GM18868 (cell line): ENCODE measurements at regions not wholly inside any gene's neighbourhood (a gene's known extent, or its start where the extent isn't known, plus 50 kb on each side); places are given as distances from the start of the nearest gene placed in this dataset.
"Not testable (repeated sequence)": the region's sequence is repeated elsewhere in the genome, so short reads cannot be mapped to it uniquely, and the experiment has no call there.

Experiments
- ATAC-seq: cut with Tn5 transposase; IDR thresholded peaks from one replicate; pipeline ENCODE4 v1.9.1; 2021; ENCODE audit warnings: mild to moderate bottlenecking, moderate library complexity; ENCODE audit not compliant: unreplicated experiment

DNA sequence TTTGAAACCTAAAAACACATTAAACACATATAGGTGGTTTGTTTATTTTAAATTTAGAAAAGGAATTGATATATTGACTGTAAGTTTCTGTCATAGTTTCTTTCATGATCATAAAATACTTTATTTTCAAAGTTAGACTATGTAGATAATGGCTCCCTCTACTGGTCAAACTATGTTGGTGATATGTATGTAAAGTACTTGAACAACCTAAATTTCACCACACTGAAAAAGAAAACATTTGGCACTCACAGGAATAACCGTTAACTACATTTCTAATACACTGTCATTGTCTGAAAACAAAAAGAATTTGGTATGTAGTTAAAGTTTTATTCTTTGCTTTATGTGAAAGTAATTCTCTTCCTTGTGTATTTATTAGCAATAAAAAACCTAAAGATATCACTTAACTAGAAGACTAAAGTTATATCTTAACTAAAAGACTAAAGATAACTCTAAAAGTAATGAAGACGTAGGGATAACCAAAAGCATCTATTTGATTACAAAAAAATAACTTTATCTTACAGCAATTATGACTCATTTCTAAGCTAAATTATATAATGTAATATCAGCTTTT is 427.5 kb downstream of the VGLL3 start:
- peak; percentile 77 for ATAC-seq

DNA sequence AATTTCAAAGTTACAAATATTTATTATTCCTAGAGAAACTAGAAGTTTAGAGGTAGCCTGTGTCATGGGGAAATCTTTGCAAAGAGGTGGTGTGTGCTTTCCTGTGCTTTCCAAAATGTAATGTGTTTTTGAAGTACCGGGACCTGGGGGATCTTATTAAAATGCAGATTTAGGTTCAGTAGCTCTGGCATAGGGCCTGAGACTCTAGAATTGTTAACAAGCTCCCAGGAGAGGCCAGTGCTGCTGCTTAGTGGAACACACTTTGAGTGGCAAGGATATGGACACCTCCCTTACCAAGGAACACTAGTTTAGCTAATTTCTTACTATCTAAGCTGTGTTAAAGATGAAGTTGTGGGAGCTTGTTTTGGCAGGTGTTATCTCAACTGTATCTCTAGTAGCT is 428.9 kb downstream of the VGLL3 start:
- ATAC-seq = no peak

DNA sequence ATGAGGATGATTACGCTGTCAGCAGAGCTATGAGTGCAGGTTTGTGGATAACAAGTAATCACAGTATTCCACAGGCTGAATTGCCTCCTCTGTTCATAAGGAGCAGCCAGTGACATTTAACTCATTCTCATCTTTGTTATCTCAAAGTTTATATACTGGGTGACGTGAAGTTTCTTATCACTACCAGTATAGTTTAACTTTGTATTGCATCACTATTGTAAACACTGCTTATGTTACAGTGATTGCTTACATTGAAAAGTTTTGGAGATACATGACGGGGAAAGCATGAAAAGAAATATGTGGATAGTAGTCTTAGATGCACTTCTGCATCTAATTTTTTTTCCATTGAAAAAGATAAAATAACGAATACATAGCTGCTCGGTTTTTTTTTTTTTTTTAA is 429.7 kb downstream of the VGLL3 start:
- ATAC-seq = no peak

DNA sequence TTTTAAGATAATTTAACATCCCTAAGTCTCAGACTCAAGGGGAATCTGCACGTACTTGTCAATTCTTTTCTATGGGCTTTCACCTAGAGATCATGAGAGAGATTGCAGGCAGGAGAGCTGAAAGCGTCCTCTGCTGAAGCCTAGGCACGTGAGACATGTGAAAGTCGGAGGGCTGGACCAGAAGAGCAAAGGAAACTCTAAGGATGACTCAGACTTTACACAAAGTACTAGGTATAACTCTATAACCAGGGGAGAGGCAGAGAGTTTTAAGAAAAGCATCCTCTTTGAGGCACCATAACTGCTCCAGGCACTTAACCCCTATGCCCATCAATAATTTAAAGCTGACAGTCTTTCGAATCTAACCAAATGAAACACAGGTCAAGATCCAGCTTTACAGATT is 436.6 kb downstream of the VGLL3 start:
- ATAC-seq = no peak

DNA sequence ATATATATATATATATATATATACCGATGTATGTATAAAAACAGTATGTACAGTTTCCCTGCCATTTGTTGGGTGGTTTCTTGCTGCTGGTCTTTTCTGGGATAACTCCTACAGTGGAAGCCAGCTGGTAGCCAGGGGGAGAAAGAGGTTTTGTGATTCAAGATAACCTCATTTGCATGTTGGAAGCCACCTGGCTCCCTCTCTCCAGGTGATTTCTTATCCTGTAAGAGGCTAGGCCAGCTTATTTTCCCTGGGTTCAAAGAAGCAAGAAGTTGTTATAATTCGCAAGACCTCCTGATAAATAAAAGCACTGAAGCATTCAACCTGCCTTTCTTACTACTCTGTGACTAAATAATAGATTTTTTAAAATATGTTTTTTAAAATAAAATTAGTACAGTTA is 443.3 kb downstream of the VGLL3 start:
- no peak for ATAC-seq

DNA sequence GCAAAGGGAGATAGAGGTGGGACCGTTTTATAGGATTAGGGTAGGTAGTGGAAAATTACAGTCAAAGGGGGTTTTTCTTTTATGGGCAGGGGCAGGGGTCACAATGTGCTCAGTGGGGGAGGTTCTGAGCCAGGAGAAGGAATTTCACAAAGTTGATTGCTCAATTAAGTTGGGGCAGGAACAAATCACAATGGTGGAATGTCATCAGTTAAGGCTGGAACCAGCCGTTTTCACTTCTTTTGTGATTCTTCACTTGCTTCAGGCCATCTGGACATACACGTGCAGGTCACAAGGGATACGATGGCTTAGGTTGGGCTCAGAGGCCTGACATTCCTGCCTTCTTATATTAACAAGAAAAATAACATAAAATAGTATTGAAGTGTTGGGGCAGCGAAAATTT is 453.8 kb downstream of the VGLL3 start:
- ATAC-seq = no peak

DNA sequence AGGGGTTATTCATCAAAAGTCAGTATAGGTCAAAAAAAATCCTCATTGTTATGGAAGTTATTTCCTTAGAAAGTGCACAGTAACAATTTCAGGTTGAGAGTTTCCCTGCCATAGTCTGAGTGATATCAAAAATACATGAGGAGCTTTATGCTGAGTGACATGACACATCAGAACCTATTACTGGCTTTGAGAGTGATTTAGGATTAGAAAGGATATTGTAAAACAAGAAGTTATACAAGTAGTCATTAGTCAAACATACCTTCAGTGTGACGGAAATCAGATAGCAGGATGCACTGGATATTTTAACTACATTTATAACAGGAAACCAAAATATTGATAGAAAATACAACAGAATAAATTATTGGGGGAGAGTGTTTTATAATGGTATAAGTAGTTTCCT is 471.1 kb downstream of the VGLL3 start:
- ATAC-seq = no peak

DNA sequence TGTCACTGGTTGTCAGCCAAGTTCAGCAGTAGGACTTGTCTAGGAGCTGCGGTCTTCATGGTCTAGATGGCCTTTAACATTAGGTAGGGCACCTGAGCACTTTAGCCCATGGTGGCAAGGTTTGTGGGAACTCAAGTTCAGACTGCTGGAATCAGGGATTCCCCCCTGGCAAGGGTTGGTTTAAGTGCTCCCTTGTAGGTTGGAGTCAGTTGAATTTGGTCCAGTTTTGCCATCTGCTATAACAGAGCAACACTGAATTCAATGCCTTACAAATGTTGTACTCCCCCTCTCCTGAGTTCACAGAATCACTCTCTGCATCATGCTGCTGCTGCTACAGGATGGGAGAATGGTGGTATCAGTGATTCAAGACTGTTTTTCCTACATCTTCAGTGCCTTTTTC is 509.3 kb downstream of the VGLL3 start:
- ATAC-seq = no peak

DNA sequence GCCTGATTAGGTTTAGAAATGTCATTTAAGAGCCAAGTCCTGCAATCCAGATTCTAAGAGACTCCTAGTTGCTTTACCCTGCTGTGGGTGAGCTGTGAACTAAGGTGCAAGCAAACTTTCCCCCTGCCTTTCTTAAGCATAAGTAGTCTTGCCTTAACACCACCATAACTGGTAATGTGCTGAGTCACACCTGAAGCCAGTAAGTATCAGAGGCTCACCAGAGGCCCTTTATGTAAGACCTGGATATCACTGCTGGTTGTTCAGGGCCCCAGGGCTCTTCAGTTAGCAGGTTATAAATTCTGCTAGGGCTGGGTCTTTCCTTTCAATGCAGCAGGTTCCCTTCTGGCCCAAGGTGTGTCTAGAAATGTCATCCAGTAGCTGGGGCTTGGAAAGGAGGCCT is 509.9 kb downstream of the VGLL3 start:
- ATAC-seq = no peak

DNA sequence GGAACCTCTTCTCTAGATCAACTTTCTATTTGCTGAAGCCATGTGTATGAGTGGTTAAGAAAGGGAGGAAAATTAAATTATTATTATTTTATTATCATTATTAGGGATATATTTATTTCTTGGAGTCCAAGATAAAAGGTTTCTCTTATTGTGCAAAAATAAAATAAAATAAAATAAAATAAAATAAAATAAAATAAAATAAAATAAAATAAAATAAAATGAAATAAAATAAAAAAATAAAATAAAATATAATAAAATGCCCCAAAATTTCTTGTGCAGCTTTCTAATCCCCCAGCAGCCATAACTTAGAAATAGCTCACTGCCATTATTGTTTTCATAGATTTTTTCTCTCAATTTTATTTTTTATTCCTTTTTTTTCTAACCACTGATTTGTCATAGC is 526.8 kb downstream of the VGLL3 start:
- no peak for ATAC-seq

DNA sequence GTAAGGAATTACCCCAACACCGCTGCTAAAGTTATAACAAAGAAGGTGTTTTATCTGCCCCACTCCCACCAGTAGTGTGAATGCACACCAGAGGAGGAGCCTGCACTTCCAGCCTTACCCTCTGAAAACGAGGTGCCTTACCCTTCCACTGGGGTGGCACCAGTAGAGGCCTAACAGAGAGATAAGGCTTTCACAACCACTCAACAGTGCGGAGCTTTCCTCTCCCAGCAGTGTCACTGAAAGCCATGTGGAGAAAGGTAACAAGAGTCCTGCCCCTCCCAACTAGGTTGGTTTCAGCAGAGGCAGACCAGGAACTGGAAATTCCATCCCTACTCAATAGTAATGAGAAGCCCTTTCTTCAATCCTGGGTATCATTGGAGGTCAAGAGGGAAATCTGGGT is 539.2 kb downstream of the VGLL3 start:
- ATAC-seq = no peak

DNA sequence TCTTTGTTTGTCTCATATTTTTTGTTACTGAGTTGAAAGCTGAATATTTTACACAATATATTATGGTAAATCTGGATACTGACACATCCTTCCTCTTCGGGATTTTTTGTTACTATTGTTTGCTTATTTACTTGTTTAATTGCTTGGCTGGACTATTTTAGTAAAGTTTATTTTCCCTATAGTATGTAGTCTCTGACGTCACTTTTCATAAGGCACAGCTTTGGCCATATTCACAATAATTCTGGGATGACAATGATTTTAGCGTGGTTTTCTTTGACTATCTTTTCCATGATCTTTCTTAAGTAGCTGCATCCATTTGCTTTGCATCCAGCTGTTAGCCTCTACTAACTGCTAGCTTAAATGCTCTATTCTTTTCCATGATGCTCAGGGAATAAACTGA is 552.4 kb downstream of the VGLL3 start:
- ATAC-seq = no peak

DNA sequence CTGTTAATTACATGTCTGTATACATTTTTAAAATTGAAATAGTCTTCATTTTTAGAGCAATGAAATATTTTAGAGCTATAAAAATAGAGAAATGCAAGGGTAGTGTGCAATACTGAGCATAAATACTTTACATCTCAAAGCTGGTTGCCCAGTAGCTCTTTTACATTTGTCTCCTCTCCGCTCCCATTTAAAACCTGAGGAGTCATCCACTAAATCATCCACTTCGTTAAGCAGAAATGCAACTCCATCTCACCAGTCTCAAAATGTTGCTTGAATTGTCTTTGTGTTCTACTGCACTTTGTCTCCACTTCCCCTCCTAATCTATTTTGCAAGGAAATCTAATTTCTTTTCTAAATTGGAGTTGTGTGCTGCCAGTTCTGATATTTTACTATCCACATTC is 563.6 kb downstream of the VGLL3 start:
- ATAC-seq = no peak

DNA sequence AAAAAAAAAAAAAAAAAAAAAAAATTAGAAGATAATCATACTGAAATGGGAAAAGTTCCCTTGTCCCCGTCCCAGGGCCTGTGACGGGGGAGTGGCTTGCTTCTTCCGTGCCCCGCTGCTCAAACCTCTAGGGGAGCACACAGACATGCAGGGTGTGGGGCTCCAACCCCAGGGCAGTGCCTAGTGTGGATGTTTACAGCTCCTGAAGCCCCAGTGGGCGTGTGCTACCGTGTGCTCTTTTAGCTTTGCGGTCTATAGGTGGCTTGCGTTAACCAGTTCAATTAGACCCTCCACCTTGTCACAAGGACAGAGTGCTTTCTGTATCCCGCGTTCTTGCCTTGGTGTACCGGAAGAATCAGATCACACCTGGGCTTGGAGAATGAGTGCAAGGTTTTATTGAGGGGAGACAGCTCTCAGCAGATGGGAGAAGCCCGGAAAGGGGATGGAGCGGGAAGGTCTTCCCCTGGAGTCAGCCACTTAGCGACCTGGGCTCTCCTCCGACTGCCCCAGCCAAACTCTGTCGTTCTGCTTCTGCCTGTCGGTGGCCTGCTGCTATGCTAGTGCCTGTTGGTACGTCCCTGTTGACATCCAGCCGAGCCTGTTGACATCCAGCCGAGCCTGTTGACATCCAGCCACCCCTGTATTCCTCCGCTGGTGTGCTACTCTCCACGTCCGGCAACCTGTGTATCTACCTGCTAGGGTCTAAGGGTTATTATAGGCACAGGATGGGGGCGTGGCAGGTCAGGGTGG is 569.8 kb downstream of the VGLL3 start:
- no peak for ATAC-seq

DNA sequence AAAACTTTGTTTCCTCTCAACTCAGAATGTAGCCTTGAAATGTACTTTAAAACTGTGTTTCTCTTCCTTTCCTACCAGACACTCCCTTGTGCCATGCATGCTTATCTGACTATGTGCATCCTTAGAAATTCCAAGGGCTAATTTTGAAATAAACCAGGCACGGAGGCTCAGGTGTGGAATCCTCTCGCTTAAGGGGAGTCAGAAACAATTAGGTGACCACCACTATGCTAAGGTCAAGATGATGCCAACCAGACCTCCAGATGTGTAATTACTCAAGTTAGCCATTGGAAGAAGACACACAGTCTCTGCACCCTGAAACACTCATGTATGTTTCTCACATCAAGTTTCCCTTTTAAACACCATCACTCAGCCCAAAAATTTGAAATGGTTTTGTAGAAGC is 572.1 kb downstream of the VGLL3 start:
- ATAC-seq = no peak

DNA sequence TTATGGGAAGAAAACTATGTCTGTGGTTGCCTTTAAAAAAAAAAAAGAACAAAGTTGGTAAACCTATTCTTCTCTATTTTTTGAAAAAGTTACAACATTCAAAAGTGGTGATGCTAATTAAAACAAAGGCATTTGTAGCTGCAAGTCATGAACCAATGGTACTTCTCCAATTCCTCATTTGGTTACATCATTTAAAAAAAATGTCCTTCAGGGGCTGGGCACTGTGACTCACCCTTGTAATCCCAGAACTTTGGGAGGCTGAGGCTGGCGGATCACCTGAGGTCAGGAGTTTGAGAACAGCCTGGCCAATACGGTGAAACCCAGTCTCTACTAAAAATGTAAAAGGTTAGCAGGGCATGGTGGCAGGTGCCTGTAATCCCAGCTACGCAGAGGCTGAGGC is 574.6 kb downstream of the VGLL3 start:
- no peak for ATAC-seq

DNA sequence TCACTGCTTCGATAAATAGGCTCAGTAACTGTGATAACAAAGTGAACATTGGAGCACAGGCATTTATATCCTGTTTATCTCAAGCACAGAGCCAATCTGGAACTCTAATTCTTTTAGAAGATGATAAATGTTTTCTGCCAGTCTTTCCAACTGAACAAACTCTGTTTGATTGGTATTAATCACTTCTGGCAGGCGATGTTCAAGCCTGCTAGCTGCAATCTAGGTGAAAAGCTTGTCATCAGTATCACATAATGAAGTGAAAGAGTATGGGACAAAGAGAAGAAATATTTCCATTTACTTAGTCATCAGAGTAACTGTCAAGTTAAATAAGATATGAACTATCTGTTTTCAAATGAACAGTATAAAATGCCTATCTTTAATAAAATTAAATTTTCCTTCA is 577.3 kb downstream of the VGLL3 start:
- ATAC-seq = no peak

DNA sequence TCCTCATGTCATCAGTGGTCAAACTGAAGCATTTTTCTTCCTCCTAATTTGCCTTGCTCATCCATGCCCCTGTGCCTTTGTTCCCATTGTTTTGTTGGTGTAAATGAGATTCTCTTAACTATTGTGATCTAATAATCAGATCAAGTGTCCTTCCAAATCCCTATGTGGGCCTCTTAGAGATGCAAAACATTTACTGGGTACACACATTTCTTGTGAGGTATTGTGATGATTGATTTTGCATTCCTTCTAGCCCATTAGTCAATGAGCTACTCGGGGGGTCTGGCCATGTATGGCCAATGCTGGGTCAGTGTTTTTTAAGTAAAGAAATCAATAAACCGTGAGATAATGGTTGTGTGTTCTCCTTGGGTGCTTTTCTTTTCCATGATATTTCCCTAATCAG is 580.4 kb downstream of the VGLL3 start:
- ATAC-seq = no peak

DNA sequence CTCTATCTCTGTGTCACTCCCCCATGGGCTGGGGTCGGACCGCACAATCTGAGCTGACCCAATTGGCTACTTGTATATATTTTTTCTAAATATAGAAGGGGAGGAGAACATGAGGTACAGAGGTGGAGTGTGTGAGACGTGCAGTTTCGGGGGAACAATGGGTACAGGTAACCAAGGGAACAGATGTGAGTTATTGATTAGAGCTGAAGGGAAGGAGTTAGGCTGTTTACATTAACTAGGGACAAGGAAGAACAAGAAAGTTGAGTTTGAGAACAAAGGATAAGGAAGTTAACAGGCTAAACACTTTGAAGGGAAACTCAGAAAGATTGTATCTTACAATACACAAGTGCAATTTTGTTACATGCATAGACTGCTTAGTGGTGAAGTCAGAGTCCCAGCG is 601.2 kb downstream of the VGLL3 start:
- not testable (repeated sequence) for ATAC-seq

DNA sequence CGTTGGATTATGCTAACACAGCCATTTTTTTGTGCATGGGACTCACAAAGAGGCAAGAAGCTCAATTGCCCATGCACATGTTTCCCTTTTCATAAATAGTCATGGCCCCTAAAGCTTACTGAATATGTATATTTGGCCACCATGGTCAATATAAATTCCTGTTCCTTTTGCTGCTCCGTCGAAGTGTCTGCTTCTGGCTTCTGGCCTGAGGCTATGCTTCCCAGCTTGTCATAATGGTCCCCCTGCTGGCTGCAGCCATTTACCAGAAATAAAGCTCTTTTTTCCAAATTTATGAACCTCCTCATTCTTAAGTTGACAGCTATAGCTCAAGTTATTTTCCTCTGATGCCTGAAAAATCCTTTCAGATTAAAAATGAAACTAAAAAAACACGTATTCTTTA is 602.1 kb downstream of the VGLL3 start:
- no peak for ATAC-seq

DNA sequence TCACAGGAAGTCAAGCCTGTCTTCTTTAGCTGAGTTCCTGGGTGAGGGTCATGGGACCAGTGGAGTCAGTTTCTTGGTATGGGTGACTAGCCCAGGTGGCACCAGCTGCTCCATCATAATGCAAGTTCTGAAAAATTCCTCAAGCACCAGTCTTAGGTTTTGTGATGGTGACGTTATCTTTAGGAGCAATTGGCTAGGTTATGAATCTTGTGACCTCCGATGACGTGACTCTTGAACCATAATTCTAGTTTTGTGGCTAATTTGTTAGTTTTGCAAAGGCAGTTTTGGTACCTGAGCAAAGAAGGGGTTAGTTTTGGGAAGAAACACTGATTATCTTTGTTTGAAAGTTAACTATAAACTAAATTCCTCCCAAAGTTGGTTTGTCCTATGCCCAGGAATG is 608.4 kb downstream of the VGLL3 start:
- no peak for ATAC-seq

DNA sequence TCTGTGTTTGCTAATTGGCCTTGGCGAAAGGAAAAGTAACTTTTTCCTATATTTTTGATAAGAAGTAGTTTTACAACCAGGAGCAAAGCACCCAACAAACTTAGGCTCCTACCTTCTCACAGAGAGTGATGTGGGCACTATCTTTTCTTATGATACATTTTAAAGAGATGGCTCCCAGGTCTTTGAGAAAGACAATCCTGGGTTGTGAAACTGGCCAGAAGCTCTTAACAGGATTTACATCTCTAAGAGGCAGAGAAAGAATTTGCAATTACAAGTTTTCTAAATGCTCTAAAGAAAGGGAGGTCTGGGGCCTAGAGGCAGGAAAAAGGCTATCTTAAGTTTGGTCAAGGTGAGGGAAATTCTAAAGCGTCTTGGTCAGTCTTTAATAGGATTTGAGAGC is 609.7 kb downstream of the VGLL3 start:
- ATAC-seq = no peak

DNA sequence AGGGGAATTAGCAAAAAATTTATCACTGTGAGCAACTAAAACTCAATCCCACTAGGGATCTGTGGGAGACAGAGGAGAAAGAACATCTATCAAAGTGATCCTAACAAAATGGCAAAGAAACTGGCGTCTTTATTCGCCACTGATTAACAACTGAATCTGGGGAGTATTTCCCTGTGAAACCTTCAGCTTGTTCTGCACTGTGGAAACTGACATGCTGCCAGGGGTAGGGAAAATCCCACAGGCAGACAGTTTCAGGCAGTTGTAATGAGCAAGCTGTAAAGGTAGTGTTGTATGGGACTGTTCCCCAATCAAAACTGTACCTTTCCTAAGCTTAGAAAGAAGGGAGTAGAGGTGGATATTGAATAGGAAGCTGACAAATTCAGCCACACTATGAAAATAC is 611.7 kb downstream of the VGLL3 start:
- no peak for ATAC-seq
